NCI-H1436 (cell line): ENCODE measurements at regions not wholly inside any gene's neighbourhood (a gene's known extent, or its start where the extent isn't known, plus 50 kb on each side); places are given as distances from the start of the nearest gene placed in this dataset.

Experiments used
- DNase-seq: peaks from one replicate; lab custom pipeline; 2025; lab: John Stamatoyannopoulos, UW

DNA sequence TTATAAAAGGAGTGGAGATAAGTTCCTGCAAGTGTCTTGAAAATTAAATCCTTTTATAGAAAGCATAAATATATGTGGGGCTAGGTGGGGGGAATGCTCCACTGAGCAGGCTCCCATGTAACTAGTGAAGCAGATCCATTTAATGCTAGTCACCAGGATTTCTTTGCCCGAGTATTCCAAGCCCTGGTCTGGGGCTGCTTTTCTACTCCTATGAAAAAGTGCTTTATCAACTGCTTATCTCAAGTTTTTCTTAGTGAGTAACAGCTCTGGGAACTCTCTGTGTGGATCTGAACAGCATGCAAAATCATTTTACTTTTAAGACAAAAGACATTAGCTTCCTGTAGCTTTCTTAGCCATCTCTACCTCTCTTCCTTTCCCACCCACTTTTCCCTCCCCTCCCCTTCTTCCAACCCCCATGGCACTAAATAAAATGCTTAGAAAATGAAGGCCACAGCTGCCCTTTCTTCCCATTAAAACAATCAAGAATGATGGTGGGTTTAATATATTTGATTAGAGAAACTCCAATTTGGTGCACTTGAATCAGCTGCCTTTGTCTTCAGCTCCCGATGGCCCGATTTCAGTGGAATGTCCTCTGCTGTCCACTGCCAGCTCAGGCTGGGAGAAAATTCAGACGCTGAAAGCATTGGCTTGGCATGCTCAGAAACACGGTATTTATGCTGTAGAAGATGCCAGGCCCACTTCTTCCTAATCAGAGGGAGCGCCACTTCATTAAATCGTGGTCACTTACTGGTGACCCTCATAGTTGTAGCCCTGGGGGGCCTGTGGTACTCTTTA is 475.1 kb downstream of the FOXO1 start:
- no peak for DNase-seq

DNA sequence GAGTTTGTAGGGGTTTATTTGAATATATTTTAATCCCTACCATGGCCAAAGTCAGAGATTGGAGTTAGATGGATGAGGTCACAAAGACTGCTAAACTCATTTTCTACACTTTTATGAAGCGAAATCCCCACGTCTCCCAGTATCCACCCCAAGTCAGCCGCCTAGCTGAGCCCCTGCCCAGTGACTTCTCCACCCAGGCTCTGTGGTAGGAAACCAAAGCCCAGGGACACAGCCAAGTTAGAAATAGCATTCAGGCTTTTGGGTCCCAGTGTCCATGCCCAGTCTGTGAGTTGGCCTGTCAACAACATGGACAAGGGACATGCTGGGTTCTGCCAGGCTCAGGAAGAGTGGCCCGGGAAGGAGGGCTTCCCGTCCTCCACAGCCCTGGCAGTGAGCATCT is 474.0 kb downstream of the FOXO1 start:
- no peak for DNase-seq

DNA sequence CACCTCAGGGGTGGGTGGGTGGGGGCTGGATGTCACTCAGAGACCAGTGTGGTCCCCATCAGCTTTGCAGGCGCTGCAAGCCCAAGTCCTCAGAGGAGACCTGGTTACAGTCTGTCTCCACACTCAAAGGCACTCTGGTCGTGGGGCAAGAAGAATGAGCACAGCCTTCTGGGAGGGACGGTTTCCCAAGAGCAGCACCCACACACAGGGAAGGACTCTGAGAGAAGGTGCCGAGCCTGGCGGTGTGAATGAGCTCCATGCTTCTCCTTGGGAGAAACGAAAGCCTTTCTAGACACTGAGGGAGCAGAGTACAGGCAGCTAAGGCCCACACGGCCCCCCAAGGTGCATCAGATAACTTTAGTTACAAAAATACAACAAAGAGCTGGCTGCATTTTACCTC is 473.6 kb downstream of the FOXO1 start:
- DNase-seq, result no peak

DNA sequence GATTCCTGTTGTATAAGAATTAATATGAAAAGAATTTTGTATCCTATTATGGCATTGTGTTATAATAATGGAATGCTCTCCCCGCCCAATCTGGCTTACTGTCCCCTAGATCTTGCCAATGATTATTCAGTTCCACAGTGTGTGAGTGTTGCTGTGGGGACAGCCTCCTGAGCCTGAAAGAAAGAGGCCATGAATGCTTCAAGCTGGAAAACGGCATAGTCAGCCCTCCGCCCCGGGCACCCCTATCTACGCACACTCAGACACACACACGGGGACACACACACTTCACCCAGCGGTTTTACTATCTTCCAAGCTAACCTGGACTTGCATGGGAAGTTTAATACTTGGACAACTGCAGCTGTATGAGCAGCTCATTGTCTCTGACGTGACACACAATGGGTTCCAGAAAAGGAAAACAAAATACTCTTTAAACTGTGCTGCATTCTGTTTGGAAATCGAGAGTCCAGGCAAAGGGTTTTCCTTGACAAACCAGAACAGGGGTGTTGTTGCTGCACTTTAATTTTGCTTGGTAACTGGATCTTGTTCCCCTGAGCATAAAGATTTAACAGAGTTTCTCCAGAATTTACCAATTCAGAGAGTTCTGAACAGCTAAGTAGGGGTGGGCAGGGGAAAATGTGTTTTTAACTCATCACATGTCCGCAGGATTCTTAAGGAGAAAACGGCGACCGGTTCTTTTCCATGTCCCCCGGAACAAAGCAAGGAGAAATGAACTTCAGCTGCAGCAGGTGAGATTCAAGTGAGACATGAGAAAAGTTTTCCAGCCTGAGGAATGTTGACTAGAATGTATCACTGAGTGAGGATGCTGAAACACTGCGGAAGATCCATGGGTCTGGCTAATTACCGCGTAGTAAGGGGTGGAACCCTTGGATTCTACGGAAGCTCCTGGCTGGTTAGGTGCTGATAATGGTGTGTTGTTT is 472.9 kb downstream of the FOXO1 start:
- DNase-seq, result no peak

DNA sequence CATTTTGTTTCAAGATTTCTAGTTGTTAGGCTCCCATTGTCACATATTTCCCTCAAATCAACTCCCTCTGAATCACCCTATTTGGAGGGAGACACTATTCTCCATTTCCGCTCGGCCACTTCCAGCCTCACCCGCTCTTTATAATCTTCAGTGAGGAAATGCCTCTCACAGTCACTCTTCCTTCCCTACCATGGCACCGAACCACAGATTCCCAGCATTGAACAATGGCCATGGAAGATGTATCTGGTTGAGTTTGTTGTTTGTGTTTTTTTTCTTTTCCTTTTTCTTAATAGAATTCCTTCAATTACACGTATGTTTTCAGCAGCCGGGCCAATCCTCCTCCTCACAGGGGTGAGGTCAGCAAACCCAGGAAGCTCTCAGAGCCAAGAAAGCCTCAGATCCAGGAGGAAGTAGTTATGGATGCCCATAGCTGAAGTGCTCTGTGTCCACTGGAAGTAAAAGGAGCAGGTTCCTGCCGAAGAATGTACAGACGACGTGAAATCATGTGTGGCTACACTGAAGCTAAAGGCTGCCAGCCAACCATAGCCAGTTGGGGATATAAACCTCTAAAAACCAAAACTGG is 472.1 kb downstream of the FOXO1 start:
- no peak for DNase-seq

DNA sequence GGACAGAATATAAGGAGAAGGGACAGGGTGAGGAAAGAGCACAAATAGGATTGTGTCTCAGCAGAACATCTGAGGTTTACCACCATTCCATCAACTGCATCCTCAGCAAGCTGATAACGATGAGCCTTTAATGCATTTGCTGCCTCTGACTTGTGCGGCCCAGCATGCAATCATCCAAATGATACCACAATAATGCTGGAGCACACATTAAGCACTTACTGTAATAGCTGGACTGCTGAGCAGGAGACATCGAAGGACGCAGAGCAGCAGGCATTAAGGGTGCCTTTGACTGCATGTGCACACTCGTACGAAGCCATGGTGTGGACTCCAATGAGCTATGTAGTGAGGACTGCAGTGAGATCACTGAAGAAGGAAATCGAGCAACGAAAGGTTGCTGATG is 469.4 kb downstream of the FOXO1 start:
- DNase-seq, result no peak

DNA sequence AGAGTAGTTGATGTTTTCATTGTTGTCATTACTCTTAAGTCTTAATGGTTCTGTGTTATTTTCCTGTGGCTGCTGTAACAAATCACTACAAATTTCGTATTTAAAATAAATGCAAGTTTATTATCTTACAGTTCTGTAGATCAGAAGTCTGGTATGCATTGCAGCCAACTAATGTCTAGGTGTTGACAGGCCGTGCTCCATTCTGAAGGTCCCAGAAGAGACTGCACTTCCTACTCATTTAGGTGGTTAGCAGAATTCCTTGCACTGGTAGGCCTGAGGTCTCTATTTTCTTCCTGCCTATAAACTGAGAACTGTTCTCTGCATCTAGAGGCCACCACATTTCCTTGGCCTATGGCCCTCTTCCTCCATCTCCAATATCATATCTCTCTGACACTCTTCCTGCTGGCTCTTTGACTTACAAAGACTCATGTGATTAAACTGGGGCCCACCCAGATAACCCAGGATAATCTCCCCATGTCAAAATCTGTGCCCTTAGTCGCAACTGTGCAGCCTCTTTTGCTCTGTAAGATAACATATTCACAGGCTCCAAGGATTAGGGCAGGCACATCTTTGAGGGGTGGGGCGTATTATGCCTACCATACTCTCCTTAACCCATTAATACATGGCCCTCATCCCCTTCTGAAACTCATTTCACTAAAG is 468.4 kb downstream of the FOXO1 start:
- no peak for DNase-seq

DNA sequence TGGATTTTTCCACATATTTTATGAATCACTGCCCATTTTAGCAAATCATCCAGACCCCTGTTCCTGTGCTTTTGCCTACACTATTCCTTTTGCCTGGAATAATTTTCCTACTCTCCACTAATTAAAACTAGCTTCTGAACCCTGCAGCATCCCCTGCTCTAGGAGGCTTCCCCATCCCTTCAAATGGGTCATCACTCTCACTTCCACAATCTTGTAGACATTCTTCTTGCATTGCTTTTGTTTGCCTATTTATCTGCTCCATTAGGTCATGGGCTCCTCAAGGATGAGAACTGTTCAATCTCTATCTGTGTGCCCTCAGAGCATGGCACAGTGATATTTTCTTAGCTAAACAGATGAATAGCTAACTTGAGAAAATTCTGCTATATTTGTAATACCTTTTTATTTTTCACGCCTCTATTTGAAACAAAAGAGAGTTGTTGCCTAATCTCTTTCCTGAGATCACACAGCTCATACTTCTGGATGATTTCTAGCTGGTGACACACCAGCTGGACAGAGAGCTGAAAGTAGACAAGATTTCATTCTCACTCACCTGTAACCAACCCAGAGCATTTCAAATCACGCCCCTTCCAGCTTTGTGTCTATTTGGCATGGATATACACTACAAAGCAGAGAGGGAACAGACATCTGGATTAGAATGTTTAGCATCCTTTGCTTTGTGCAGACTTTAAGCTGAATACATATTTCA is 466.0 kb downstream of the FOXO1 start:
- DNase-seq, result no peak

DNA sequence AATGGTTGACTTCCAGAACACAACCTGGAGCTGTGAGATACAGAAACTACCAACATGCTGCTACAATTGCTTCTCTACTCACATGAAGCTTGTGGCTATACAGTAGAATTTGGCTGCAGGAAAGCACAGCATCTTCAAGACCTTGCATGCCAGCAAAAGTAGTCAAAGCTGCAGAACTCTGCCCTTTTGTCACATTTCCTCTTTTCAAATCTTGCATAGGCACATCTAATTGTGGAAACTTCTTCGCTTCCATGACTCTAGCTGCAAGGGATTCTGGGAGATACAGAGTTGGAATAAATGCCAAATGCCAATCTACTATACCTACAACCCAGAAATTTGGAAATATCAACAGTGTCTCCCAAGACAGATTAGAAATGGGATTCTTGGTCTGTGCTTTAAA is 462.2 kb downstream of the FOXO1 start:
- DNase-seq, result no peak

DNA sequence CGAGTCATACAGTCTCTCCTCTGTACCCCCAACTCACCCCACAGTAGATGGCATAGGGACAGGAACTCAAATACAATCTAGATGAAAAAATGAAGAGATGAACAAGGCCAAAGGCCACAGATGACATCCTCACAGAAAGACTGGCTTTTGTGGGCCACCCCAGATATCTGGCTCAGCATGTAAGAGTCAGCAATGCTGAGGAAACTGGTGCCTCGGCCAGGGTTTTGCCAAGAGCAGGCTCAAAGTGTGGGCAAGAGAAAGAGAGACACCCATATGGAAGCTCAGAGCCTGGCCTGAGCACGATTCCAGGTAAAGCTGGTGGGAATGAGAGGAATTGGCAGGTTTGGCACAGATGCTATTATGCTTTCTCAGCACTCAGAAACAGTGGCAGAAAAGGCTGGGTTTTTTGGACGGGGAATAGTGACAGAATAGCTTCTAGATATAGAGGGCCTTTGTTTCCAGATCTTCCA is 460.6 kb downstream of the FOXO1 start:
- DNase-seq, result no peak

DNA sequence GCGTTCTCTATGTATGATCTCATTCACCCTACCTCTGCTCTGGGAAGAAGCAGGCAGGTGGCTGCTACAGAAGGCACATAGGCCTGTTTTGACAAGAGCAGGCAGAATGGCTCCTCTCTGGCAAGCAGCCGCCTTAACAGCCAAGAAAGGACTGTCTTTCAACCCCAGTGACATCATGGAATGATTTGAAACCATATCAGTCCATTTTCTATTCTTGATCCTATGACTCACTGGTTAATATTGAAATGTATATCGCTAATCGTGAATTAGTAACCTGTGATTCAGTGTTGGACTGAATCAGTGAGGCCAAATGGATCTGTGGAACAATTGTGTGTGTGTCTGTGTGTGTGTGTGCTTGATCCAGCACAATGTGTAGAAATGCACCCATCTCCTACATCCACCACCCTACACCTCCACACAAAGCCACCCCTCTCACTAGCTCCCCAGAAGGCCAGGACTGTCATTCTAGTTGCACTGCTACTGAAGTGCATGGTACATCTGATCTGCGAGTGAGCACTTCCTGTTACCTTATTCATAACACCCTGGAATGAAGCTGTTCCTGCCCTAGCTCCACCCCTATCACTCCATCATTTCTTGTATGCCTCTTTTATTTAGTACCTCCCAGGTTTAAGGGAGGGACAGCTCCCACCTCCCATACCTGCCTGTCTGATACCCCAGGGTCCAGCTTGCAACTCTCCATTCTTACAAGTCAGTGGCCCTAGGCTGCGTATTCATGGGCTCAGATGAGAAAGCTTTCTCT is 460.0 kb downstream of the FOXO1 start:
- DNase-seq, result no peak

DNA sequence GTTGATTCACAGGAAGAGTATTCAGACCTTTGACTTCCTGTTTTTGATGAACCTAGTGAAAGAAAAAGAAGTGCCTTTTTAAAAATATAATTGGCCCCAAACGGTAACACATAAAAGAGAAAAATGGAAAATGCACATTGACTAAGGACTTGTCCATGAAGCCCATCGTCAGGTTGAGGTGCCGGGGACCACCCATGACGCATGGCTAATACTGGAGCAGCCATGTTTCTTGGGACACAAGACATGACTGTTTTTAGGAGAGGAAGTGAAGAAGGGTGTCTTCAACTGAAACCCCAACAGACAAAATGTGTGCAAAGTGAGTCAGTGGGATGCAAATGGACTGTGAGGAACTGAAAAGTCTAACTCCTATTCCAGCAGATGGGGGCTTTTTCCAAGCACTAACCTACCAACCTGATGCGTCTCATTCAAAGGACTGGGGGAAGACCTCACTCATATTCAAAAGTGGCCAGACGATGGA is 459.4 kb downstream of the FOXO1 start:
- DNase-seq, result no peak

DNA sequence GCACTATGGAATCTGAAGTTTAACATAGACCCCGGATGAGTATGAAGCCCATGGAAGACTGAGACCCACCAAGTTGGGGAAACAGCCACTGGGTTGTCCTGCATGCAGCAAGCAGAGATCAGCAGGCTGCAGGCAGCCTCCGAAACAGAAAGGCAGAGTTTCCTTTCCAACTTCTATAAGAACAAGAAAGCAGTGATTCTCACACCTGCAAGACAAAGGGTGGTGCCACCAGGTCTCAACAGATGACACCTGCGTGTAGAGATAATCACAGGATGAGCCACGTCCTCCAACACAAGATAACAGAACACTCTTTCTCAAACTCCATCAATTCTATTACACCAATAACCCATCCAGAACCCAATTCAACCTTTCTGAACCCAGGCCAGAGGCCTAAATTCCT is 457.9 kb downstream of the FOXO1 start:
- no peak for DNase-seq

DNA sequence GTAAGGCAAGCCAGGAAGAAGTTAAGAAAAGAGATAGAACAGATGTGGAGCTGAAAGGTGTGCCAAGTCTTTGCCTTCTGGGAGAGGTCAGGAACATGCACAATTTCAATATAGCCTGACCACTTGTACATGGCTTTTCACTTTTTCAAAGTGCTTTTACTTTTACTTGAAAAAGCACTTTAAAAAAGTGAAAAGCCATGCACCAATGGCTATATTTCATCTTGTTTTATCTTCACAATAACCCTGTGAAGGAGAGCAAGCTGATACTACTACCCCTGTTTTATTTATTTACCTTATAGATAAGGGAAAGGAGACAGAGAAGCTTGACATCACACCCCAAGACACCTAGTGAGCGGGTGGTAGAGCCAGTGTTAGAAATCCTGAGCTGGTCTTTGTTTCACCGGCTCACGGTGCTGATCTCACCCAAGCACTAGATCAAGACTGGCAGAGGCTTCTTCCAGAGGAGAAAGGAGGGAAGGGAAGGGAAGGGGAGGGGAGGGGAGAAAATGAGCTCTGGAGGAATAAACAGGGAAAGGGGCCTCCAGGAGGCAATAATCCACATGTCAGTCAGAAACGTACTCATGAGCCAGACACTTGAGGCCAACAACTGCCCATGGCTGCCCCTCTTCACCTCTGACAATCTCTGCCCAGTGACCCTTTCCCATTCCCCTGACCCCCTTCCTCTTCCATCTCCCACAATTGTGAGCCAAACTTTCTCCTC is 455.4 kb downstream of the FOXO1 start:
- DNase-seq, result no peak

DNA sequence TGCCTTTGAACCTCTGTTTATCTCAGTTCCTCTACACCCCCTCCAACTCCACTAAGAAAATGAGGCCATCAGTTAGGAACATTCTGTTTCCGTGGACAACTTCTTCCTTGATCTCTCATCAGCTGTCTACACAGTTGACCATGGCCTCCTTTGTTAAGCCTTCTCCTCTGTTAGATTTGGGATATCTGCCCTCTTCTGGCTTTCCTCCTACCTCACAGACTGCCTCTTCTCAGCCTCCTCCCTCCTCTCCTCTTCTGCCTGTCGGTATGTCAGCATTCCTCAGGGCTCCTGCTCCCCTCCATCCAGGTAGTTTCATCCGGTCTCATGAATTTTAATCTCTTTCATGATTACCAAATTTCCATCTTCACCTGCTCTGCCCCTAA is 454.9 kb downstream of the FOXO1 start:
- no peak for DNase-seq

DNA sequence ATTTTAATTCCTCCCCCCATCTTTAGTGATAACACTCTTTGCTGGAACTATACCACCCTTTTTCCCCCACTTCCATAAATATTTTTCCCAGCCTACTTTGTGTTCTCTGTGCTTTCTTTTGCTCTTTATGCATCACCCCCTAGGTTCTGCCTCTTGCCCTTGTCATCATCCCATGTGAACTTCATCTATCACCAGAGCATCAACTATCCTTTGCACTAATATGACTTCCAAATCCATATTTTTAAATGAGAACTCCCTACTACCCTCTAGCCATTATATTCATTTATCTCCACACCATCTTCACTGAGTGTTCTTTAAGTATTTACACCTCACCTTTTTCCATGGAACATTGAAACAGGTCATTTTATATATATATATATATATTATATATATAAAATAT is 452.7 kb downstream of the FOXO1 start:
- DNase-seq, result no peak

DNA sequence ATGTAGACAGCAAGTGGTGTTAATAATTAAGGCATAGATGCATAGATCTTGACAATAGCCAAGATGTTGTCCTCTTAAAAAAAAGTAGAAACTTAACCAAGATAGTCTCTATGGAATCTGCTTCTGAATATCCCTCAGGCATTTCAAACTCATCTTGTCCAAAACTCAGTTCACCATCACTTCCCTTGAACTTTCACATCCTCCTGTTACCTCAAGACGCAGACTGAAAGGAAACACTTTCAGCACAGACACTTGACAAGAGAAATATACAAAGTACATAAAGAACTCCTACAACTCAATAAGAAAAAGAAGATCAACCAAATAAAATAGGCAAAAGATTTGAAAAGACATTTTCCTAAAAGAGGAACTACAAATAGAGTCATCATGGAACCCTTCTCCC is 451.1 kb downstream of the FOXO1 start:
- DNase-seq, result no peak

DNA sequence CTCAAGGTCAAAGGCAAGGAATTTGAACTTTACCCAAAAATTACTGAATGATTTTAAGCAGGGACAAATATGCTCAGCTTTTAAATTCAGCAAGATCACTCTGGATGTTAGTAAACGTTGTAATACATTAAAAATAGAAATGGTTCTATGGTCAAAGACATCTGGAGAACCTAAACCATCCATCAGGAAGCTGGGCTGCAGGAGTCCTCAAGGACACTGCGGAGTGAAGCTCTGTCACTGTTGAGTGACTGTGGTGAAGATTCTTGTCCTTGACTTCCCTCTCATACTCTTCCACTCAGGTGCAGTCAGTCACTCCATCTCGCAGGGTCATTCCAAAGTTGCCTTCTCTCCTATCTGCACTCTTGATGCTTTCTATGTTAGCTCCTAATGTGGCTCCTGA is 450.7 kb downstream of the FOXO1 start:
- no peak for DNase-seq

DNA sequence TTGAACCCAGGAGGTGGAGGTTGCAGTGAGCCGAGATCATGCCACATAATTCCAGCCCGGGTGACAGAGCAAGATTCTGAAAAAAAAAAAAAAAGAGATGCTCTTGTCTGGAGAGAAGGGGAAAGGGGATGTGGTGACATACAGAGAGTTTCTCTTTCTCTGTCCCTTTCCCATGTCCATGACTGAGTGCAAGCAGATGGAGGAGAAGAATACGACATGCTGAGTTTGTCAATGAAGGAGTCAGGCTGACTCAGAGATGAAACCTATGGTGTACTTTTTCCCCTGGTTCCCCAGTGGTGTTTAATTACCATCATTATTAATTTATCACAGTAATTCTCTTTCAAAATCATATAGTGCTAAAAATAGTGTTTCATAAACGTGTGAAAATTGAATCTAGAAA is 448.8 kb downstream of the FOXO1 start:
- no peak for DNase-seq

DNA sequence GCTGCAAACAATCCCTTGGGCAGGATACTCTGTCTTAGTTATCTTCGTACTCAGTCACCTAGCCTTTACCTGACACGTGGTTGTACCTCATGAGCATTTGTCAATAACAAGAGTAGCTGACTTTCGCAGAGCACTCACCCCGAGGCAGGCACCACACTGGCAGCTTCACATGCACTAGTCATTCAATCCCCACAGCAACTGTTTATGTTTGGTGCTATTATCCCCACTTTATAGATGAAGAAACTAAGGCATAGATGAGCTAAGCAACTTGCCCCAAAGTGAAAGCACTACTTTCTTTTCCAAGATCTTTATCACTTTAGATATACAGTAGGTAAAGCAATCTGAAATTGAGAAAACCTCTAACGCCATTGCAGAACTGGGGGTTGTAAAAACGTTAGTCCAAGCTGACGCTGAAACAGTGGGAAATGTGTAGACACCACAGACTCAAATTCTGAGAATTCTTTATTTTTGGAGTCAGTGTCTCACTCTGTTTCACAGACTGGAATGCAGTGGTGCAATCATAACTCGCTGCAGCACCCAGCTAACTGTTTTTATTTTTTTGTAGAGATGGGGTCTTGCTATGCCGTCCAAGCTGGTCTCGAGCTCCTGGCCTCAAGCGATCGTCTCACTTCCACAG is 446.0 kb downstream of the FOXO1 start:
- no peak for DNase-seq
